PC-3 (cell line): ENCODE measurements at regions not wholly inside any gene's neighbourhood (a gene's known extent, or its start where the extent isn't known, plus 50 kb on each side); places are given as distances from the start of the nearest gene placed in this dataset.

Experiments
- EZH2 ChIP-seq: fragments of 300-600 bp; sonication (generic); IDR thresholded peaks from one replicate; pipeline ENCODE4 v1.6.1; 2017; ENCODE audit warnings: antibody characterized with exemption, mild to moderate bottlenecking, low read length; ENCODE audit not compliant: unreplicated experiment
- TF ChIP-seq, protein P1 (sequence below): fragments of 300-600 bp; sonication (generic); conservative IDR thresholded peaks from 2 replicates; pipeline ENCODE4 v1.5.1; 2017; ENCODE audit warnings: antibody characterized with exemption, low read depth, mild to moderate bottlenecking, low read length

DNA sequence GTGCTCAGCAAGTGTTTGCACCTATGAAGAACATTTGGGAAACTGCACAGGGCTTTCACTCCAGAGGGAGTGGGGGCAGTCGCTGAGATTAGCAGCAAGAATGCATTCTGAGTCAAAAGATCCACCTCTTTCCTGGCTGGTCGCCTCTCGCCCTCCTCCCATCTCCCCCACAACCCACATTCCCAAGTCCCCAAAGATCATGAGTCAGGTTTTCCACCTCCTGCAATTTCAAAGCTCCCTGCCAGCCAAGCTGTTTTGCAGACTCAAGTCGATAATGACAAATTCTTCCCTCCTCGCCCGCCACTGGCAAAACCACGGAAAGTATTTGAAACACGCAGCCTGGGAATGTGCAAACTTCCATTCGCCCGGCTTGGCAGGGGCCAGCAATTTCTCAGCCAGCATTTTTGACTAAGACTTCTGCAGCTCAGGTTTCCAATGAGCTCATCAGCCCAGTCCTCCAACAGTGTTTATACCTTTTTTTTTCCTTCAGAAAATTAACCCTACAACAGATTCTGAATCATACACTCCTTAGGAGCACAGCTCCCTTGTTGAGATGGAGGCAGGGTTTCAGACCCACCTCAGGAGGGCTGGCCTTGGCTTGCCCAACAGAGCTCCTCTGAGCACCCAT is 181.4 kb downstream of the SMAD6 start:
- TF ChIP-seq, protein P1, sequence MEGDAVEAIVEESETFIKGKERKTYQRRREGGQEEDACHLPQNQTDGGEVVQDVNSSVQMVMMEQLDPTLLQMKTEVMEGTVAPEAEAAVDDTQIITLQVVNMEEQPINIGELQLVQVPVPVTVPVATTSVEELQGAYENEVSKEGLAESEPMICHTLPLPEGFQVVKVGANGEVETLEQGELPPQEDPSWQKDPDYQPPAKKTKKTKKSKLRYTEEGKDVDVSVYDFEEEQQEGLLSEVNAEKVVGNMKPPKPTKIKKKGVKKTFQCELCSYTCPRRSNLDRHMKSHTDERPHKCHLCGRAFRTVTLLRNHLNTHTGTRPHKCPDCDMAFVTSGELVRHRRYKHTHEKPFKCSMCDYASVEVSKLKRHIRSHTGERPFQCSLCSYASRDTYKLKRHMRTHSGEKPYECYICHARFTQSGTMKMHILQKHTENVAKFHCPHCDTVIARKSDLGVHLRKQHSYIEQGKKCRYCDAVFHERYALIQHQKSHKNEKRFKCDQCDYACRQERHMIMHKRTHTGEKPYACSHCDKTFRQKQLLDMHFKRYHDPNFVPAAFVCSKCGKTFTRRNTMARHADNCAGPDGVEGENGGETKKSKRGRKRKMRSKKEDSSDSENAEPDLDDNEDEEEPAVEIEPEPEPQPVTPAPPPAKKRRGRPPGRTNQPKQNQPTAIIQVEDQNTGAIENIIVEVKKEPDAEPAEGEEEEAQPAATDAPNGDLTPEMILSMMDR = no peak
- TF ChIP-seq EZH2 = no peak
